Transverse colon (tissue), 4 donors: ENCODE measurements at regions not wholly inside any gene's neighbourhood (a gene's known extent, or its start where the extent isn't known, plus 50 kb on each side); places are given as distances from the start of the nearest gene placed in this dataset.

Experiments used
- CTCF ChIP-seq, 5 experiments: fragments of 200-600 bp in 3 of 5; fragments of 450-650 bp in 2 of 5; sonication (generic) in 3 of 5; IDR thresholded peaks; 1 replicate in 2 of 5; 2 replicates in 3 of 5; pipeline ENCODE4 v1.5.1; 2016 to 2017; ENCODE audit warnings: antibody characterized with exemption in 5 of 5, inconsistent platforms in 3 of 5, mild to moderate bottlenecking in 2 of 5, moderate library complexity in 1 of 5
- POLR2AphosphoS5 ChIP-seq, 3 donors: sonication (generic); formaldehyde crosslinking; IDR thresholded peaks; one replicate each; pipeline ENCODE4 v1.6.1; 2016; ENCODE audit warnings: antibody characterized with exemption in 3 of 3

- no peak for TF ChIP-seq CTCF (IDR thresholded peaks at IDR 0.05)
- no peak for TF ChIP-seq POLR2AphosphoS5 (IDR thresholded peaks at IDR 0.05)
These were observed 315.7 kb upstream of the EPHA7 start for GRCh38 chr6:93735099-93735498.
